ENCODE measurements at regions not wholly inside any gene's neighbourhood (a gene's known extent, or its start where the extent isn't known, plus 50 kb on each side); places are given as distances from the start of the nearest gene placed in this dataset.
"Not testable (repeated sequence)": the region's sequence is repeated elsewhere in the genome, so short reads cannot be mapped to it uniquely, and the experiment has no call there.

GRCh38 chr5:145050181-145050580 is 785.0 kb downstream of the PRELID2 start:
- TF ChIP-seq POLR2A (IDR thresholded peaks at IDR 0.05; ENCODE audit: low read depth, low read length) = no peak
- FAIRE-seq = no peak

DNA sequence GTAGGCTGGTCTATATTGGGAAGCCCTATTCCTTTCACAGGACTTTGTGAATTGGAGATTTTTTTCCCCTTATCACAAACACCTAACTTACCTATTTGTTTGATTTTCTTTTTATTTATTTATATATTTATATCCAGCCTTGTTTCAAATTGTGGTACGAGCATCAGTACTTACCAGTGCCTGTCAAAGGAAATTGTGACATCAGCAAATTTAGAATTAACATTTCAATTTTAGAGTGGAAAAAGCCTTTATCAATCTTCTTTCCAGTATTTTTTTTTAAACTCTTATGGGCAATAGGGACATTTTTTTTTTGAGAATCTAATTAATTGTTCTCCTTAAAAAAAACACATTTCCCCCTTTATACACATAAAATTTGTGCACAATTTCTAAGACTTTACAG is 790.2 kb downstream of the PRELID2 start:
- FAIRE-seq = no peak
- TF ChIP-seq POLR2A (IDR thresholded peaks at IDR 0.05; ENCODE audit: low read depth, low read length) = no peak
- no peak for DNase-seq (ENCODE audit: insufficient read length, low spot score)

More at GRCh38 chr5:145050181-145050580, 785.0 kb downstream of the PRELID2 start:
- no peak for DNase-seq (ENCODE audit: insufficient read length, low spot score)

- FAIRE-seq (no peak), DNase-seq (ENCODE audit: insufficient read length, low spot score) (no peak)
- TF ChIP-seq POLR2A (IDR thresholded peaks at IDR 0.05; ENCODE audit: low read depth, low read length) = no peak
These were observed 806.5 kb downstream of the PRELID2 start for GRCh38 chr5:145028626-145029025.

GRCh38 chr5:145027286-145027685 is 807.9 kb downstream of the PRELID2 start:
- TF ChIP-seq POLR2A (IDR thresholded peaks at IDR 0.05; ENCODE audit: low read depth, low read length) = no peak
- FAIRE-seq (no peak), DNase-seq (ENCODE audit: insufficient read length, low spot score) (no peak)

DNA sequence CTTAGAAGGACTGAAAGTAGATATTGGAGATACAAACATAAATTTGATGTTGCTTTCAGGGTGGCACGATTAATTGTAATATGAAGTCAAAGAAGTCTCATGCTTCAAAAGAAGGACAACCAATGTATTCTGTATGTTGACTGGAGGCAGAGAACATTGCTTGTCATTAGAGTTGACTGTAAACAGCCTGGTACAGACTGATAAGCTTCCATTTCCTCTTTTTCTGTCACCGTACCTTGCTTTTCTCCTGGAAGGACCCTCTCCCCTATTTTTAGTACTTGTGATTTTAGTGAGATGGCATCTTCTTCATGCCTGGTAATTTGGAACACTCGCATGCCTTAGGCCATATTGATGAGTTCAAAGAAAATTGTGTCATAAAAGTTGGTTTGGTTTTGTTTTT is 809.4 kb downstream of the PRELID2 start:
- no peak for FAIRE-seq
- TF ChIP-seq POLR2A (IDR thresholded peaks at IDR 0.05; ENCODE audit: low read depth, low read length) = no peak
- DNase-seq (ENCODE audit: insufficient read length, low spot score) = no peak

DNA sequence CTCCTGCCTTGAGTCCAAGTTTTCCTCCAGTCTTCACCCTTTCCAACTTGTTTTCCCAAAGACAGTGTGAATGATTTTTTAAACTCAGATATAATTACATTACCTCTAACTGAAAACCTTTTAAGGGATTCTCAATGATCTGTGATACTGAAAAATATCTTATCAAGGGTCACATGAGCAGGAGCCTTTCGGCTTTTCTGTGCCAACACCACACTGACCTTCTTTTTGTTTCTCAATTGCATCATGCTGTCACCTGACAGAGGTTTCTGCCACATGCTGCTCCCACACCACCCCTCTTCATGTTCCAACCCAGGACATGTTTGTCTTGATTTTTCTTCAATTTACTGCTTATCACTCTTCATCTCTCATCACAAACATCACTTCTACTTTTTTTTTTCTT is 820.0 kb downstream of the PRELID2 start:
- TF ChIP-seq POLR2A (IDR thresholded peaks at IDR 0.05; ENCODE audit: low read depth, low read length) = no peak
- DNase-seq (ENCODE audit: insufficient read length, low spot score) = no peak
- FAIRE-seq = no peak

DNA sequence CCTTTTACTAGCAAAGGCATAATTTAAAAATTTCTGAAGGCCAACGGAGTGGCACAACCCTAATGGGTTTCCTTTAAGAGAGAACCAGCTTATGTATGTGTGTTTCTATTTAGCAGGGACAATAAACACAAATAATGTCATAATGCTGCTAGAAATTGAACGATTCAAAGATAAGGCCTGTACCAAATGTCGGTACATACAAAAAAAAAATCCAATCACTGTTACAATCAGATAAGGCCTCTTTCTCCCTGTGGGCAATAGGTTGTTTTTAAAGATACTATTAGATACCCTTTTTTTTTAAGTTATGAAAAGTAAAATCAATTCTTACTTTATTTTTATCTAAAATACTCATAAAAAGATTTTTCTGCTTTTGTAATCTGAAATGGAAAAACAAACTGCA is 821.0 kb downstream of the PRELID2 start:
- DNase-seq (ENCODE audit: insufficient read length, low spot score) (no peak), FAIRE-seq (no peak)
- TF ChIP-seq POLR2A (IDR thresholded peaks at IDR 0.05; ENCODE audit: low read depth, low read length) = no peak

DNA sequence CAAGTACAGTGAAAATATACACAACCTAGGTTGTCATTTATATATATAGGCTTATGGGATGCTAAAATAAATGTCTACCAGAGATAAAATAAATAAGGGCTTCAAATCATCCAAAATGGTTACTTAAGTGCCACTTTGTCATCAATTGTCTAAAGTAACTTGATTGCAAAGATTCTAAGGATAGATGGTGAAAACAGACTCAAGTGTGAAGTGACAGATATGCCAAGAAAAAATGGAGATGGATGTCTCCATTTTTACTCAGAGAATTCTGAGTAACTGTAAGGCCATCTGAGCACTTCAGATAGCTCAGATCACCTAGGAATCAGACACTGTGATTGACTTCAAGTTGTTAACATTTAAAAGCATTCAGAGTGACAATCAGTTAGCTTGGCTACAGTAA is 824.3 kb downstream of the PRELID2 start:
- DNase-seq (ENCODE audit: insufficient read length, low spot score) (no peak), FAIRE-seq (no peak)
- no peak for TF ChIP-seq POLR2A (IDR thresholded peaks at IDR 0.05; ENCODE audit: low read depth, low read length)

GRCh38 chr5:145008876-145009530 is 826.1 kb downstream of the PRELID2 start:
- DNase-seq (ENCODE audit: insufficient read length, low spot score) (no peak), FAIRE-seq (no peak)
- no peak for TF ChIP-seq POLR2A (IDR thresholded peaks at IDR 0.05; ENCODE audit: low read depth, low read length)

DNA sequence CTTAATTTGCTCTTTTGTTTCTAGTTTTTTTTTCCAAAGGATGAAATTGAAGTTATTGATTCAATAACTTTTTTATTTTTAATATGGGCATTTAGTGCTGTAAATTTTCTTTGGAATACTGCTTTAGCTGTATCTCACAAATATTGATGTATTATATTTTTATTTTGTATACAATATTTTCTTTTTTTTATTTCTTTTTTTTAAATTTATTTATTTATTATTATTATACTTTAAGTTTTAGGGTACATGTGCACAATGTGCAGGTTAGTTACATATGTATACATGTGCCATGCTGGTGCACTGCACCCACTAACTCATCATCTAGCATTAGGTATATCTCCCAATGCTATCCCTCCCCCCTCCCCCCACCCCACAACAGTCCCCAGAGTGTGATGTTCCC is 823.7 kb downstream of the KCTD16 start:
- DNase-seq (ENCODE audit: insufficient read length, low spot score); FAIRE-seq: not testable (repeated sequence)

DNA sequence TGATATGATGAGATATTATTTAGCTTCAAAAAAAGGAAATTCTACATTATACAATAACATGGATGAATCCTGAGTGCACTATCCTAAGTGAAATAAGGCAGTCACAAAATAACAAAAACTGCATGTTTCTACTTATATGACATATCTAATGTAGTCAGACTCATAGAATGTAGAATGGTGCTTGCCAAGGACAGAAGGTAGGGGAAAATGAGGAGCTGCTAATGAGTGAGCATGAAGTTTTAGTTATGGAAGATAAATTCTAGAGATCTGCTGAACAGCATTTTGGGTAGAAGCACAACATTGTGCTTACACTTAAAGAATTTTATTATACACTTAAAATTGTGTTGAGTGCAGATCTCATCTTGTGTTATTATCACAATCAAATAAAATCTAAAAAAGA is 812.4 kb downstream of the KCTD16 start:
- no peak for TF ChIP-seq POLR2A (IDR thresholded peaks at IDR 0.05; ENCODE audit: low read depth, low read length)
- DNase-seq (ENCODE audit: insufficient read length, low spot score) = no peak
- no peak for FAIRE-seq

DNA sequence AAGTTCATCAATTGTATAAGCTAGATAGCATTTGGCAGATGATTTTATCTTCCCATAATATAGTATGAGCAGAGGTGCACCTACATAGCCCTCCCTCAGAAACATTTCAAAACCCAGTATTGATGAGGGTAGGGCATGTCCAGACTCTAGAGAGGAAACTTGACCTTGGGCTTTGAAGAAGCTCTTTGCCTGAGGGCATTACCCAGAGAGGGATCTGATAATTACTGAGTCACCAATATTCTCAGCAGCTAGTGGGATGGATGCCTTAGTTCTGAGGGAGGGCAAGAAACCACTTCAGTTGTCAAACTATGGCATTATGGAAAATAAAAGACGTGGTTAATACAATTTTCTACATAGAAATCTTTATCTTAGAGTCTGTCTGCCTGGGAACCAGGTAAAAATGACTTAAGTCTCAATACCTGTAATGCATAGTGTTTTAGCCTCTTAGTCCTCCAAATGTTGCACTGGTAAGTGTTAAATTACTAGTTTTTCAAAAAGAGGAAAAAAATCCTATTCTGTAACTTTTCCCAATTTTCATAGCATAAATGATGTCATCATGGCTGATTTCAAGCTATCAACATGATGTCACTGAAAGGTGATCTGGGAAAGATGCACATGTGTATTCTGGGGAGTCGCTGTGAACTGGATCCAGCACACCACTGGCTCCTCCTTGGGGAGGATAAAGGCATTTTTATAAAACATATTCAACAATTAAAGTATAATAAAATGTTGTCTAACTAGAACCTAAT is 809.0 kb downstream of the KCTD16 start:
- DNase-seq (ENCODE audit: insufficient read length, low spot score) (no peak), FAIRE-seq (no peak)
- no peak for TF ChIP-seq POLR2A (IDR thresholded peaks at IDR 0.05; ENCODE audit: low read depth, low read length)

DNA sequence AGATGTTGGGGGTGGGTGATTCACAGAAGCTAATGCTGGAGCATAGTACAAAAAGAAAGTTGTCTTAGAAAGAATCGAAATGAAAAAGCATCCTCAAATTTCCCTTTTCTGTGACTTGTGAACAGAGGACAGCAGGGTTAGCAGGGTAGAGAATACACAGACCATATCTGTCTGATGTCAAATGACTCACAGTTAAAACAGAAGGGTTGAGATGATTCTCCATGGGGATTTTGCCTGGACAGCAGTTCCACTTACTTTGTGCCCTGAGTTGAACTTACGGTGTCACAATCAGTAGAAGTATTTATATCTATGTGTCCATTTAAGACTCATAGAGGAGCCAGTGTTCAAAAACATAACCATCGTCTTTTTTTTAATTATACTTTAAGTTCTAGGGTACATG is 801.6 kb downstream of the KCTD16 start:
- no peak for TF ChIP-seq POLR2A (IDR thresholded peaks at IDR 0.05; ENCODE audit: low read depth, low read length)
- FAIRE-seq = no peak
- no peak for DNase-seq (ENCODE audit: insufficient read length, low spot score)

DNA sequence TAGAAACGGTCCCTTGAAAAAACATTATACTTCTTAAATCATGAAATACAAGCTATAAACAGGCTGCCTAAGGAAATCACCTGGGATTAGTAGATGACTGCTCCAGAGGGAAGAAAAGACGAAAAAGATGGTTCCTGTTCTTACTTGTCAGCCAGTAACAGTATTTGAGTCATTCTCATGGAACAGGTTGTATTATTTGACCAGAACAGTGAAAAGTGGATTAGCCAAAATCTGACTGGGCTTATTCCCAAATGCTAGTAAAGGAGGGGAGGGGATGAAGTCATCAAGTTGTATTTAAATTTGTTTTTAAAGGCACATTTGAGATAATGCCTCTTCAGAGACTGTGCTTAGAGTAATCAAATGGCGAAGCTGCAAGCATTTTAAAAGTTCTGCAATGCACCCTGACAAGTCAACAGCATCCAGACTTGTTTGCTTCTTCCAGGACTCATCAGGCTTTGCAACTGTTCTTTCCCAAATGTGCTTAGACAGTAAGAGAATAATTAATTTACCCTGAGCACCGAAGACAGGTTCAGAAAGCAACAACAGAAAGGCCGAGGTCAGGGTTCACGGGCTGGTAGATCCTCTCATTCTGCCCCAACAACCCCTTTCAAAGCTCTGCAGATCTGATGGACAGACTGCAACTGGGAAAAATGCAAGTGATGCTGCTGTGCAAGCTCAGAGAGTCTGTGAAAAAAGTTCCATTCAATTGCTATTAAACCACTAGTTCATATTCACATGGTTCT is 800.6 kb downstream of the KCTD16 start:
- FAIRE-seq = no peak
- TF ChIP-seq POLR2A (IDR thresholded peaks at IDR 0.05; ENCODE audit: low read depth, low read length) = no peak
- no peak for DNase-seq (ENCODE audit: insufficient read length, low spot score)

- no peak for DNase-seq (ENCODE audit: insufficient read length, low spot score)
- FAIRE-seq = no peak
- TF ChIP-seq POLR2A (IDR thresholded peaks at IDR 0.05; ENCODE audit: low read depth, low read length) = no peak
These were observed 789.6 kb downstream of the KCTD16 start for GRCh38 chr5:144960296-144960695.

Measured in H54 (cell line).